IMR-90 (cell line): ENCODE measurements at regions not wholly inside any gene's neighbourhood (a gene's known extent, or its start where the extent isn't known, plus 50 kb on each side); places are given as distances from the start of the nearest gene placed in this dataset.

Experiments
- ATAC-seq: fragments of 200-7000 bp; cut with Tn5 transposase; 2 replicates; pipeline ENCODE4 v1.9.1; 2020; ENCODE audit warnings: low read depth, mild to moderate bottlenecking, moderate library complexity
- BruUV-seq: library from RNA; stranded (reverse); fragments of 400-500 nt; replicated peaks from 2 replicates; lab custom pipeline; 2021; lab: Mats Ljungman, UMichigan
- CTCF ChIA-PET: fragments of 300-600 bp; formaldehyde crosslinking; extraction: SDS; loops from one replicate; lab custom pipeline; 2021; ENCODE audit warnings: antibody characterized with exemption; lab: Yijun Ruan, JAX
- POLR2A ChIA-PET: fragments of 300-600 bp; sonication (Branson Sonifier 250); formaldehyde crosslinking; loops from one replicate; lab custom pipeline; 2022; ENCODE audit warnings: antibody characterized with exemption; ENCODE audit not compliant: unreplicated experiment; lab: Charles Lee
- DNase-seq: peaks from one replicate; pipeline ENCODE4 v3.0.0; 2013
- H2AFZ ChIP-seq: replicated peaks from 2 replicates; pipeline ENCODE3; 2013; ENCODE audit warnings: low read length, mild to moderate bottlenecking; ENCODE audit not compliant: poor library complexity
- H2AK5ac ChIP-seq: 2 replicates; pipeline ENCODE4 v1.6.1; 2013; ENCODE audit warnings: low read depth, low read length, inconsistent platforms
- H2AK9ac ChIP-seq: replicated peaks from 2 replicates; pipeline ENCODE3; 2013; ENCODE audit warnings: mild to moderate bottlenecking, low read depth, low read length, moderate library complexity; ENCODE audit not compliant: poor library complexity
- H2BK120ac ChIP-seq: 2 replicates; pipeline ENCODE4 v1.6.1; 2013; ENCODE audit warnings: low read depth, low read length, inconsistent platforms
- H2BK15ac ChIP-seq: 3 replicates; pipeline ENCODE4 v1.6.1; 2013; ENCODE audit warnings: low read depth, low read length, inconsistent platforms
- H2BK20ac ChIP-seq: 2 replicates; pipeline ENCODE4 v1.6.1; 2013; ENCODE audit warnings: low read depth, mild to moderate bottlenecking, inconsistent platforms, low read length, moderate library complexity
- H2BK5ac ChIP-seq: 2 replicates; pipeline ENCODE4 v1.6.1; 2013; ENCODE audit warnings: mild to moderate bottlenecking, low read depth, low read length, inconsistent platforms; ENCODE audit not compliant: poor library complexity, severe bottlenecking
- H3K14ac ChIP-seq: replicated peaks from 2 replicates; pipeline ENCODE4 v1.6.1; 2013; ENCODE audit warnings: low read depth, low read length, inconsistent platforms
- H3K18ac ChIP-seq: 2 replicates; pipeline ENCODE4 v1.6.1; 2013; ENCODE audit warnings: low read depth, low read length, control low read depth
- H3K23ac ChIP-seq: 2 replicates; pipeline ENCODE4 v1.6.1; 2013; ENCODE audit warnings: low read depth, low read length, inconsistent platforms
- H3K27ac ChIP-seq: 2 replicates; pipeline ENCODE4 v1.5.1; 2013; ENCODE audit warnings: mild to moderate bottlenecking, control low read depth, low read length; ENCODE audit not compliant: insufficient read depth
- H3K27me3 ChIP-seq: 2 replicates; pipeline ENCODE4 v1.6.1; 2013; ENCODE audit warnings: low read length; ENCODE audit not compliant: control insufficient read depth, insufficient read depth
- H3K36me3 ChIP-seq: 2 replicates; pipeline ENCODE4 v1.6.1; 2013; ENCODE audit warnings: low read length, mixed read lengths; ENCODE audit not compliant: control insufficient read depth, insufficient read depth
- H3K4ac ChIP-seq: 2 replicates; pipeline ENCODE4 v1.6.1; 2013; ENCODE audit warnings: low read depth, low read length, inconsistent platforms
- H3K4me1 ChIP-seq: 2 replicates; pipeline ENCODE4 v1.6.1; 2013; ENCODE audit warnings: low read length, mixed read lengths; ENCODE audit not compliant: control insufficient read depth, insufficient read depth
- H3K4me2 ChIP-seq: 2 replicates; pipeline ENCODE4 v1.6.1; 2013; ENCODE audit warnings: low read depth, mild to moderate bottlenecking, control low read depth, low read length, moderate library complexity
- H3K4me3 ChIP-seq: 2 replicates; pipeline ENCODE4 v1.5.1; 2013; ENCODE audit warnings: low read depth, mild to moderate bottlenecking, control low read depth, low read length, moderate library complexity; ENCODE audit not compliant: insufficient read depth
- H3K56ac ChIP-seq: 2 replicates; pipeline ENCODE4 v1.6.1; 2013; ENCODE audit warnings: low read length, inconsistent platforms; ENCODE audit not compliant: insufficient read depth; ENCODE audit errors: extremely low read depth
- H3K79me1 ChIP-seq, 2 experiments: 2 replicates each; pipeline ENCODE4 v1.6.1; 2013; ENCODE audit warnings: low read length in 2 of 2, inconsistent platforms in 1 of 2, low read depth in 1 of 2
- H3K9ac ChIP-seq: 2 replicates; pipeline ENCODE4 v1.6.1; 2013; ENCODE audit warnings: low read depth, low read length, control low read depth
- H3K9me1 ChIP-seq: 2 replicates; pipeline ENCODE4 v1.6.1; 2013; ENCODE audit warnings: low read length, inconsistent platforms; ENCODE audit not compliant: insufficient read depth
- H3K9me3 ChIP-seq: 2 replicates; pipeline ENCODE4 v1.6.1; 2013; ENCODE audit warnings: low read length; ENCODE audit not compliant: control insufficient read depth, insufficient read depth
- H4K20me1 ChIP-seq: 2 replicates; pipeline ENCODE4 v1.6.1; 2013; ENCODE audit warnings: low read length, inconsistent platforms; ENCODE audit not compliant: insufficient read depth
- H4K5ac ChIP-seq: 2 replicates; pipeline ENCODE4 v1.6.1; 2013; ENCODE audit warnings: mild to moderate bottlenecking, low read depth, low read length, control low read depth
- H4K8ac ChIP-seq, 2 experiments: 2 replicates each; pipeline ENCODE4 v1.6.1; 2013; ENCODE audit warnings: low read depth in 2 of 2, low read length in 2 of 2, control low read depth in 1 of 2, inconsistent platforms in 1 of 2
- H4K91ac ChIP-seq: 2 replicates; pipeline ENCODE4 v1.6.1; 2013; ENCODE audit warnings: low read depth, low read length, inconsistent platforms; ENCODE audit not compliant: insufficient read depth
- BHLHE40 ChIP-seq: fragments of 150-350 bp; IDR thresholded peaks from 2 replicates; pipeline ENCODE4 v1.6.1; 2016; ENCODE audit warnings: mild to moderate bottlenecking, low read depth, low read length
- CHD1 ChIP-seq: IDR thresholded peaks from 2 replicates; pipeline ENCODE4 v1.6.1; 2012; ENCODE audit warnings: low read depth, low read length, improper control_type of control experiment
- MAFK ChIP-seq: IDR thresholded peaks from 2 replicates; pipeline ENCODE4 v1.6.1; 2012; ENCODE audit warnings: low read depth, low read length, improper control_type of control experiment
- MXI1 ChIP-seq: IDR thresholded peaks from 2 replicates; pipeline ENCODE4 v1.6.1; 2012; ENCODE audit warnings: low read depth, mild to moderate bottlenecking, low read length, moderate library complexity, borderline replicate concordance
- NFE2L2 ChIP-seq: fragments of 150-350 bp; IDR thresholded peaks from 2 replicates; pipeline ENCODE4 v1.6.1; 2016; ENCODE audit warnings: low read depth, mild to moderate bottlenecking, low read length
- RAD21 ChIP-seq: IDR thresholded peaks from 2 replicates; pipeline ENCODE4 v1.6.1; 2012; ENCODE audit warnings: low read length, improper control_type of control experiment
- RCOR1 ChIP-seq: IDR thresholded peaks from 2 replicates; pipeline ENCODE4 v1.6.1; 2012; ENCODE audit warnings: mild to moderate bottlenecking, low read length, improper control_type of control experiment; ENCODE audit not compliant: insufficient replicate concordance
- SMC3 ChIP-seq: fragments of 150-350 bp; IDR thresholded peaks from 2 replicates; pipeline ENCODE4 v1.6.1; 2016; ENCODE audit warnings: low read depth, mild to moderate bottlenecking, antibody characterized with exemption, low read length, moderate library complexity
- whole genome bisulfite sequencing, 2 experiments: methylation state at CpG; one replicate each; pipeline versions ENCODE4 v1.1.5 to v1.1.7; 2013; ENCODE audit warnings: missing lambda C conversion rate in 2 of 2; ENCODE audit not compliant: insufficient read length in 1 of 2; ENCODE audit errors: extremely low coverage in 2 of 2; 5-methylcytosine and 5-hydroxymethylcytosine counted together
- dilution Hi-C: fragments of 300-500 bp; cut with HindIII; formaldehyde crosslinking; loops from one replicate; pipeline ENCODE4 v1.14.3; 2018; ENCODE audit warnings: low sequenced_read_pairs; ENCODE audit not compliant: unreplicated experiment
- in situ Hi-C: fragments of 300-500 bp; cut with MboI; formaldehyde crosslinking; loops from 3 replicates; pipeline ENCODE4 v1.14.3; 2019; ENCODE audit warnings: low sequenced_read_pairs, inconsistent platforms, mixed read lengths
- intact Hi-C: fragments of 100-400 bp; cut with micrococcal nuclease; formaldehyde crosslinking; loops from 2 replicates; pipeline ENCODE4 v1.10.0; 2022
- TF ChIP-seq, protein P1 (sequence below): conservative IDR thresholded peaks from 2 replicates; pipeline ENCODE4 v1.5.1; 2012; ENCODE audit warnings: mild to moderate bottlenecking, low read depth, low read length, improper control_type of control experiment
- TF ChIP-seq, protein P2 (sequence below): fragments of 150-350 bp; IDR thresholded peaks from 2 replicates; pipeline ENCODE4 v1.6.1; 2017; ENCODE audit warnings: mild to moderate bottlenecking, antibody characterized with exemption, low read length, low read depth

DNA sequence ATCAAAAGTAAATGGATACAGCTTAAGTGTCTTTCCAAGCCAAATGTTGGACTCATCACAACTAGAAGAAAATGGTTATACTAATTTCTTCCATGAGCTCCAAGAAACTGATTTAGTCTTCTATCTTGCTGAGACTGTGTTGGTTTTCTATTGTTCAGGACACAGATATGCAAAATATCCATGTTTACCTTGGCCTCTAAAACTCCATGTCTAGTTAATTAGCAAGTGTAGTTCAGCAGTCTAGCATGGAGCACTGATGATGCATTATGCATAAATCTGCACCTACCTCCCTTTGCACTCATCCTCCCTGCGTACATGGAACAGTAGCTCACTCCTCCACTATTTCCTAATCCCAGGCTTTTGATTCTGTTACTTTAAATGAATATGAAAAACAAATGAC is 731.4 kb upstream of the CHAC2 start:
- DNase-seq (peak; percentile 64), ATAC-seq (peak; percentile 15)
- Histone ChIP-seq H3K14ac (no peak overlapping the region), H3K9me1 (no peaks in the 10 kb centered on the region), H4K20me1 (no peaks in the 10 kb centered on the region), H3K56ac (no peak overlapping the region), H2AK9ac (no peak overlapping the region), H2BK15ac (no peak overlapping the region), H3K23ac (no peak overlapping the region), H2AK5ac (no peak overlapping the region), H4K91ac (peak overlapping the region; percentile 68; the same call in 1 of the 2 replicates), H3K9me3 (no peaks in the 10 kb centered on the region), H3K4me3 (no peak overlapping the region), H3K36me3 (no peaks in the 10 kb centered on the region), H3K4me2 (no peak overlapping the region), H4K8ac (peak overlapping the region in 1 of 2 experiments; percentile 70; a peak in 1 of 4 replicates), H3K18ac (peak overlapping the region; percentile 83; the same call in 1 of the 2 replicates), H3K4ac (peak overlapping the region; percentile 78; the same call in 1 of the 2 replicates), H3K27me3 (no peaks in the 10 kb centered on the region), H2AFZ (no peak overlapping the region), H2BK120ac (peak overlapping the region; percentile 83), H4K5ac (0 out of 2 replicates have a peak overlapping the region, but pooled peaks have one; percentile 18), H3K4me1 (peaks cover 6% of the 10 kb centered on the region), H3K9ac (no peak overlapping the region), H3K27ac (peak overlapping the region; percentile 62; the same call in 1 of the 2 replicates), H3K79me1 (no peaks in the 10 kb centered on the region), H2BK20ac (peak overlapping the region; percentile 88), H2BK5ac (peak overlapping the region; percentile 66)
- TF ChIP-seq, protein P1, sequence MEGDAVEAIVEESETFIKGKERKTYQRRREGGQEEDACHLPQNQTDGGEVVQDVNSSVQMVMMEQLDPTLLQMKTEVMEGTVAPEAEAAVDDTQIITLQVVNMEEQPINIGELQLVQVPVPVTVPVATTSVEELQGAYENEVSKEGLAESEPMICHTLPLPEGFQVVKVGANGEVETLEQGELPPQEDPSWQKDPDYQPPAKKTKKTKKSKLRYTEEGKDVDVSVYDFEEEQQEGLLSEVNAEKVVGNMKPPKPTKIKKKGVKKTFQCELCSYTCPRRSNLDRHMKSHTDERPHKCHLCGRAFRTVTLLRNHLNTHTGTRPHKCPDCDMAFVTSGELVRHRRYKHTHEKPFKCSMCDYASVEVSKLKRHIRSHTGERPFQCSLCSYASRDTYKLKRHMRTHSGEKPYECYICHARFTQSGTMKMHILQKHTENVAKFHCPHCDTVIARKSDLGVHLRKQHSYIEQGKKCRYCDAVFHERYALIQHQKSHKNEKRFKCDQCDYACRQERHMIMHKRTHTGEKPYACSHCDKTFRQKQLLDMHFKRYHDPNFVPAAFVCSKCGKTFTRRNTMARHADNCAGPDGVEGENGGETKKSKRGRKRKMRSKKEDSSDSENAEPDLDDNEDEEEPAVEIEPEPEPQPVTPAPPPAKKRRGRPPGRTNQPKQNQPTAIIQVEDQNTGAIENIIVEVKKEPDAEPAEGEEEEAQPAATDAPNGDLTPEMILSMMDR: no peak
- no peak for TF ChIP-seq SMC3
- TF ChIP-seq RCOR1: no peak
- TF ChIP-seq RAD21: no peak
- TF ChIP-seq MXI1: no peak
- no peak for TF ChIP-seq NFE2L2
- TF ChIP-seq, protein P2, sequence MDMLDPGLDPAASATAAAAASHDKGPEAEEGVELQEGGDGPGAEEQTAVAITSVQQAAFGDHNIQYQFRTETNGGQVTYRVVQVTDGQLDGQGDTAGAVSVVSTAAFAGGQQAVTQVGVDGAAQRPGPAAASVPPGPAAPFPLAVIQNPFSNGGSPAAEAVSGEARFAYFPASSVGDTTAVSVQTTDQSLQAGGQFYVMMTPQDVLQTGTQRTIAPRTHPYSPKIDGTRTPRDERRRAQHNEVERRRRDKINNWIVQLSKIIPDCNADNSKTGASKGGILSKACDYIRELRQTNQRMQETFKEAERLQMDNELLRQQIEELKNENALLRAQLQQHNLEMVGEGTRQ: no peak
- TF ChIP-seq BHLHE40: no peak
- no peak for TF ChIP-seq CHD1
- TF ChIP-seq MAFK: no peak
- no CpG with 5 or more reads among the region's 1 CpG for WGBS, 2 experiments
- ChIA-PET POLR2A (no interaction called here), CTCF (no interaction called here)
- in situ Hi-C loops: no loop called here
- intact Hi-C loops: no loop called here
- no TSS peak for BruUV-seq
- dilution Hi-C loops: no loop called here
